ENCODE measurements at regions not wholly inside any gene's neighbourhood (a gene's known extent, or its start where the extent isn't known, plus 50 kb on each side); places are given as distances from the start of the nearest gene placed in this dataset.
"Not testable (repeated sequence)": the region's sequence is repeated elsewhere in the genome, so short reads cannot be mapped to it uniquely, and the experiment has no call there.

- DNase-seq, result not testable (repeated sequence)
These were observed 67.4 kb upstream of the SSTR4 start for GRCh38 chr20:22967706-22968105.

GRCh38 chr20:22969031-22969430 lies 66.1 kb upstream of the SSTR4 start:
- not testable (repeated sequence) for DNase-seq

GRCh38 chr20:22971077-22971476 lies 64.0 kb upstream of the SSTR4 start:
- not testable (repeated sequence) for DNase-seq

- no peak for DNase-seq
These were observed 60.8 kb upstream of the SSTR4 start for GRCh38 chr20:22974354-22974753.

GRCh38 chr20:22977047-22977785 lies 57.9 kb upstream of the SSTR4 start:
- no peak for DNase-seq

GRCh38 chr20:22984008-22984407 lies 51.1 kb upstream of the SSTR4 start:
- no peak for DNase-seq

- DNase-seq, result no peak
These were observed 50.5 kb upstream of the SSTR4 start for GRCh38 chr20:22984606-22985005.

GRCh38 chr20:22985239-22985778 lies 49.8 kb upstream of the SSTR4 start:
- no peak for DNase-seq
